Eye (tissue), 1 donor: ENCODE measurements at regions not wholly inside any gene's neighbourhood (a gene's known extent, or its start where the extent isn't known, plus 50 kb on each side); places are given as distances from the start of the nearest gene placed in this dataset.
"Not testable (repeated sequence)": the region's sequence is repeated elsewhere in the genome, so short reads cannot be mapped to it uniquely, and the experiment has no call there.

Source experiments
- DNase-seq: peaks from one replicate; pipeline ENCODE4 v3.0.0-alpha.2; 2015

DNA sequence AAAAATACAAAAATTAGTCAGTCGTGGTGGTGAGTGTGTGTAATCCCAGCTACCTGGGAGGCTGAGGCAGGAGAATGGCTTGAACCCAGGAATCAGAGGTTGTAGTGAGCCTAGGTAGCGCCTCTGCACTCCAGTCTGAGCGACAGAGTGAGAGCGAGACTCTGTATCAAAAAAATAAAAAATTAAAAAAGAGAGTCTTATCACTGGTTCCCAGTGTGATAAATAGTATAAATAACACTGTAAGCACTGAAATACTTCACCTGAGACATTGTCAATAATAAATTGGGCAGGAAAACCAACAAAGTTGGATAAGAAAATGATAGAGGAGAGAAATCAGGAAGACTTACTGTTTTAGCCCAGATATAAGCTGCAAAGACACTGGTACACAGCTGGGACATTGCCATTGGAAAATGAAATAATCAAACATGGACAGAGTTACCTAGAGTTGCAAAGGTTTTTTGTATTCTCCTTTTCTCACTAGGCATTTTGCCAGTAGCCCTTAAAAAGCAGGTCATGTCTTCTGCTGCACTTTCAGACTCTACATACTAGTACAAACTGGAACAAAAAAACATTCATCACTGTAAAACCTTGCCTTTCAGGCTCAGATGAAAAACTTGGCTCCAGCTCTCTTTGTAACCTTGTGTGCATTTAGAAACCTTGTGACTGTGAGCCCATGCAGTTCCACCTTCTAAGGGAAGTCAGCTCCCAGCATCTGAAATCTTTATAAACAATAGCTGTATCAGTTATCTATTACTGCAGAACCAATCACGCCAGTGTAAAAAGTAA, 55.0 kb upstream of the PPP1R2C start:
- DNase-seq: no peak

DNA sequence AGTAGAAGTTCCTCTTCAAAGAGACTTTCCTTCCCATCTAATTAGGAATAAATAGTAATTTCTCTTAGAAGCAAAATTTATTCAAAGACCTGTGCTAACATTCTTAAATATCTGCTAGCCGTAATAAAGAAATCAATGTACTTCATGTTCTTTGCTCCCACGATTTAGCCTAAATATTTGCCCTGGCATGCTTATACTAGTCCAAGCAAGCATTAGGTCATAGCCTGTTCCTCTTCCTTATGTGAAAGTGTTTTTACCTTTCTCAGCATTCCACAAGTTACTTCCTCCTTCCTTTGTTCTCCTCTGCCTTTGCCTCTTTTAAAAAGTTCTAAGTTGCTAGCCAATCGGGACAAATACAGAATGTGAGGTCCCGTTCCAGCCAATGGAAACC, 55.6 kb upstream of the PPP1R2C start:
- DNase-seq: not testable (repeated sequence)

GRCh38 chrX:42837101-42837726, 59.3 kb upstream of the PPP1R2C start:
- DNase-seq: no peak

- no peak for DNase-seq
Observed at GRCh38 chrX:42837747-42838146, 59.8 kb upstream of the PPP1R2C start.

GRCh38 chrX:42839632-42840031, 61.7 kb upstream of the PPP1R2C start:
- DNase-seq: no peak

- no peak for DNase-seq
Observed at GRCh38 chrX:42846741-42847140, 68.8 kb upstream of the PPP1R2C start.

DNA sequence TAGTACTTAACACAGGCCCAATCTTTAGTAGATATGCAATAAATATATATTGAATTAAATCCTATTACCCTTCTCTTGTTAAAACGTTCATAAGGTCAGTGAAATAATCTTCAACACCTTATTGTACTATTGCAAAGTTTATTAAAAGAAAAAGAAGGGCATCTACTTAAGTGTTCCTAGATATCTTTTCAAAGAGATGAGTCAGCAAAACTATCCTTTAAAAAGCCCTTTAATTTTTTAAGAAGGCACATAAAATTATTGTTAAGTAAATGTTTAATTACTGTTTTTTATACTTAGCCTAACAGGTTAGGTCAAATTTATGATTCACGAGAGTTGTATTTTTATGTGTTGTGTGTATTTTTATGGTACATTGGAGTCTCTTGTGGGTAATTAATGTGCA, 77.3 kb upstream of the PPP1R2C start:
- no peak for DNase-seq

- DNase-seq: no peak
Observed at GRCh38 chrX:42857766-42858165, 79.8 kb upstream of the PPP1R2C start.

GRCh38 chrX:42869011-42869410, 91.0 kb upstream of the PPP1R2C start:
- DNase-seq: no peak

DNA sequence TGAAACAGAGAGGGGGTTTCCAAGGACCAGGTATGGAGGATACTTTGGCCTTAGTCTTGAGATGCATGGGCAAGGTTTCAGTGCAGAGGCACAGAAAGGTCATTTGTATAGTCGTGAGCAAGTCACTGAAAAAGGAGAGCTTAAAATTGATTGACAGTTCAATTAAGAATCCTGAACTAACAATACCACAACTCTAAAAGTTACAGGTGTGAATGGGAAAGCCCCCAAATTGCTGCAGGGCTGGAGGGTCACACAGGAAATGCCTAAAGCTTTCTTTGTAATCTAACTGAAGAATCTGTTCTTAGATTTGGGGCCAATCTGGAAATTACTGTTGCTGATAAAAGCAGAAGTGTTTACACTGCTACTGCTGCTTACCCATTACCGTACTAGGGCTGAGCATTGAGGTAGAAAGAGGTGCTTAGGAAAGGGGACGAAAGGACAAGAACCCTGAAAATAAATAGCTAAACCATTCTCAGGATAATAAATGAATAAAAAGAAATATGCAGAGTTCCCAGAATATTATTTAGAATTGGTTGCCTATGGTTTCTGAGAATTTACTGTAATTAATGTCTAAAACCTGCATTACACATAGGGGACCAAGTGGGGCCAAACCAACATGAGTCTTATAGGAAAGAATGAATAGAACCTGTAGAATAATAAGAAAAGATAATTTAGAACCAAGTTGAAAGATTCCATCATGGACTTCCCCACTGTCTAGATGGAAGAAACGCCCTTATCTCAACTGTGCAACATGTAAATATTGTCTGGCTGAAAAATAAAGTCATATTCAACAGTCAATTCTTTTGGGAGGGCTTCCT, 91.9 kb upstream of the PPP1R2C start:
- DNase-seq: no peak

- no peak for DNase-seq
Observed at GRCh38 chrX:42886519-42886918, 108.6 kb upstream of the PPP1R2C start.

GRCh38 chrX:42900947-42901346, 123.0 kb upstream of the PPP1R2C start:
- no peak for DNase-seq

DNA sequence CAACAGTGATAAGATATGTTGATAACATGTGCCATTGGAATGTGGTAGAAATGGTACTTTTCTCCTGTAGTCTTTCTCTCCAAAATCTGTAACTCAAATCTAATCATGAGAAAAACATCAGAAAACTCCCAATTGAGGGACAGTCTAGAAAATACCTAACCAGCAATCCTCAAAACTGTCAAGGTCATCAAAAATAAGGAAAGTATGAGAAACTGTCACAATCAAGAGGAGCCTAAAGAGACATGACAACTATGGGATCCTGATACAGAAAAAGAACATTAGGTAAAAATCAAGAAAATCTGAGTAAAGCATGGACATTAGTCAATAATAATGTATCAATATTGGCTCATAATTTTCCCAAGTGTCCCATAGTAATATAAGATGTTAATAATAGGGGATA, 124.5 kb upstream of the PPP1R2C start:
- no peak for DNase-seq

DNA sequence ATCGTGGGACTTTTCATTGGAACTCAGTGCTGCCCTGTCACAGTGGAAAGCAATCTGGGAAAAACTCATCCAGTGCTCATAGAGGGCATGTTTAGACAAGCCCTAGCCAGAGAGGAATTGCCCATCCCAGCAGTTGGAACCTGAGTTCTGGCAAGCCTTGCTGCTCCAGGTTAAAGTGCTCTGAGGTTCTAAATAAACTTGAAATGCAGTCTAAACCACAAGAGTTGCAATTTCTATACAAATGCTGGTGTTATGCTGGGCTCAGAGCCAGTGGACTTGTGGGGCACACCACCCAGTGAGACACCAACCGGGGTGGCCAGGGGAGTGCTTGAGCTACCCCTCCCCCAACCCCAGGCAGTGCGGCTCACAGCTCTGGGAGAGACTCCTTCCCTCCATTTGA, 142.8 kb upstream of the PPP1R2C start:
- DNase-seq: no peak

GRCh38 chrX:42930071-42930470, 152.1 kb upstream of the PPP1R2C start:
- no peak for DNase-seq

GRCh38 chrX:42930951-42931350, 153.0 kb upstream of the PPP1R2C start:
- DNase-seq: peak; percentile 45

DNA sequence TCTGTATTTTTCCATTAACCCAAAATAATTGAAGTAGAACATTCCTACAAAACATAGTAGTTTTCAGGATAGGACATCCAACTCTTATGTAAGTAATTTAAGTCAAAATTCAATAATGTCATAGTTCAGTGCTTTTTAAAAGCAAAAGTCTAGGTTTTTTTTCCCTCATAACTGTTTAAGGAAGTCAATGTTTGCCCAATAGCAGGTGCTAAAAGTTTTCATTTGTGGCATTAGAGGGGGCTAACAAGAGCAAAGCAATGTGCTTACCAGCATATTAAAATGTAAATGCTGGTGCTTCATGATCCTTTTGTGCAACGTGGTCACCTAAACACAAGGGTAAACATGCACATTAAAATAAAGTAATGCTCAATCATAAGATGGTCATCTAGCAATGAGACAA, 155.2 kb upstream of the PPP1R2C start:
- no peak for DNase-seq

DNA sequence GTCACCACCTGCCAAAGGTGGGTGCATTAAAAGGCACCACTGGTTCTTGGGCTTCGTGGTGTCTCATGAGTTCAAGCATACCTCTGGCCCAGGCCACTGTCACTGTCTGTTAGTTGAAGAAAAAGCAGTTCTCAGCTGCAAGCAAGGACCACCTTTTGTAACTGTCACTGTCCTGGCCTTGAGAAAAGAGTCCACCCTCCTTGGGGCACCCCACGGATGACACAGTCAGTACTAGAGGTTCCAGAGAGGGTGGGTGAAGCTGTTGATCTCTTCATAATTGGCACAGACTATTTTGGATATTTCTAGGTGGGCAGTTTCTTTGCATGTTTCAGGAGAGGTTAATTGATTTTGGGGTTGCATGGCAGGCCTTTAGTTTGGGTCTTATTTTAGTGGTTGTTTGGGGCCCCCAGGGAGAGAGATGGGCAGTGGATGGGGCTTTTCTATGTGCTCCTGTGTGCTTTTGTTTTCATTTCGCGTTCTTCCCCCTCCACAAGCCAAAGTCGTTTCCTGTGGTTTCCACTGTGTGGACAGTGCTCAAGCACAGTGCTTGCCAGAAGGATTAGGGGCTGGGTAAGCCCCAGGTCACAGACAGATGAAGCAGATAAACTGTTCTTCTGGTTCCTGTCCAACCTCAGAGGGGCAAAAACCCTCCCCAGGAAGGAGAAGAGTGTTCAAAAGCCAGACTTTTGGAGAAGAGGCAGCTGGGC, 156.2 kb upstream of the PPP1R2C start:
- DNase-seq: no peak

GRCh38 chrX:42941671-42942070, 163.7 kb upstream of the PPP1R2C start:
- DNase-seq: no peak

- no peak for DNase-seq
Observed at GRCh38 chrX:42943051-42943974, 165.3 kb upstream of the PPP1R2C start.

GRCh38 chrX:42944381-42944998, 166.5 kb upstream of the PPP1R2C start:
- DNase-seq: no peak
